Central memory CD8-positive, alpha-beta T cell (primary cell): ENCODE measurements at regions not wholly inside any gene's neighbourhood (a gene's known extent, or its start where the extent isn't known, plus 50 kb on each side); places are given as distances from the start of the nearest gene placed in this dataset.
"Not testable (repeated sequence)": the region's sequence is repeated elsewhere in the genome, so short reads cannot be mapped to it uniquely, and the experiment has no call there.

Experiments used
- ATAC-seq: fragments of 150-1000 bp; cut with Tn5 transposase; replicated peaks from 2 replicates; pipeline ENCODE4 v1.10.0; 2022; ENCODE audit warnings: mild to moderate bottlenecking, moderate FRiP score, moderate number of reproducible peaks; ENCODE audit not compliant: poor library complexity, severe bottlenecking; ENCODE audit errors: extremely low read depth
- DNase-seq, 2 donors: peaks; one replicate each; pipeline ENCODE4 v3.0.0; 2021; ENCODE audit warnings: low spot score in 2 of 2
- H3K27ac Mint-ChIP-seq: one replicate; pipeline ENCODE4 v1.8.0; 2022; ENCODE audit warnings: low read depth, mild to moderate bottlenecking, moderate library complexity, mixed read lengths
- H3K27me3 Mint-ChIP-seq: one replicate; pipeline ENCODE4 v1.8.0; 2022; ENCODE audit warnings: mixed read lengths
- H3K36me3 Mint-ChIP-seq: one replicate; pipeline ENCODE4 v1.8.0; 2022; ENCODE audit warnings: mild to moderate bottlenecking, moderate library complexity, mixed read lengths; ENCODE audit not compliant: insufficient read depth
- H3K4me1 Mint-ChIP-seq: one replicate; pipeline ENCODE4 v1.8.0; 2022; ENCODE audit warnings: mixed read lengths
- H3K4me3 Mint-ChIP-seq: one replicate; pipeline ENCODE4 v1.8.0; 2022; ENCODE audit warnings: mild to moderate bottlenecking, moderate library complexity, mixed read lengths
- H3K9me3 Mint-ChIP-seq: one replicate; pipeline ENCODE4 v1.8.0; 2022; ENCODE audit warnings: mixed read lengths

DNA sequence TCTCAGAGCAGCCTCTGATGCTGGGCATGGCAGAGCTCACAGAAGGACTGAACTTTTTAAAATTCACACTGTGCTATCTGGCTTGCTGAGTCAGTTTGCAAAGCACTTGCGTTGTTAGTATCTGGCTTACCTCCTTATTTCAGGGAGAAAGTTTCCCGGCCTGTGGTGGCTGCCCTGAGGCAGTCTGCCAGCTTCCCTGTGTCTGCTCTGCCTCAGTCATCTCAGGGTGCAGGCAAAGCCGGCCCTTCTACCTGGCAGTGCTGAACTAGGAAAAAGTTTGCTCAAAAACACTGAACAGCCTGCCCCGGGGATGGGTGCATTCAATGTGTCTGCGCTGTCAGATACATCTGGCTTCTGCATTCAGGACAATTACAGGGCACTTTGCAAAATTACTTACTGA, 90.2 kb upstream of the UXS1 start:
- DNase-seq = no peak
- Mint-ChIP-seq H3K27ac (no peak overlapping the region), H3K4me1 (no peaks in the 10 kb centered on the region), H3K36me3 (peaks cover 2% of the 10 kb centered on the region), H3K4me3 (no peak overlapping the region), H3K9me3 (no peaks in the 10 kb centered on the region), H3K27me3 (peaks cover 46% of the 10 kb centered on the region)
- no peak for ATAC-seq

GRCh38 chr2:106283228-106284152, 89.4 kb upstream of the UXS1 start:
- H3K9me3 Mint-ChIP-seq, H3K4me1 Mint-ChIP-seq, DNase-seq, H3K4me3 Mint-ChIP-seq, H3K27ac Mint-ChIP-seq, ATAC-seq, H3K36me3 Mint-ChIP-seq: not testable (repeated sequence)
- peaks cover 53% of the 10 kb centered on the region for H3K27me3 Mint-ChIP-seq

DNA sequence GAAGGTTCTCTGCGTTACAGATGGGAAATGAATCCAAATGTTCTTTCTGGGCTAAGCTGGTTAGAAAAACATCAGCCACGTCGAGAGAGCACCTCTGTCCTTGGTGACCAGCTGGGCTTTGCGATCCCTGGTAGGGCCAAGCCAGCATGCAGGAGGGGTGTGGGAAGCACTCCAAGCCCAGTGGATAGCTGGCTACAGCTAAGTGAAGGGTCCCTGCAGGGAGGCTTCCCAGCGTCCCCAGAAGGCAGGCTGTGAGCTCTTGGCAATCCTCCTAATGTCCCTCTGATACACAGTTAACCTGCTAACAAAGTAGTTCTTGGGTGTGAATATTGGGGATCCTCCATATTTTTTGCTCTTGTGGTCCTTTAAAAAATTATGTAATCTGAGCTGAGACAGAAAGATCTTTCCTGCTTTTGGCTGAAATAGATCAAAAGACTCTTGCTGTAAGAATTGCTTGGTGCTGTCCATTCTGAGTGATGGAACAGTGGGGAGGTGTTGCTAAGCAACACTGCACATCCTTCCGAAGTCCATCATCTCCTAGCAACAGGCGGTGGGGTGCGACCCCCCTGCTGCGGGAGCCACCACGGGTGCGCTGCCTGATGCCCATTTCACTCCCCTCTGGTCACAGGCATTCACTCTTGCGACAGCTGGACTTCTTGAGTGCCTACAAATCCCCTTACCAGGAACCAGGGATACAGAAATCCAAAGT, 88.5 kb upstream of the UXS1 start:
- Mint-ChIP-seq H3K4me3 (no peak overlapping the region), H3K9me3 (no peaks in the 10 kb centered on the region), H3K4me1 (no peaks in the 10 kb centered on the region), H3K27ac (no peak overlapping the region), H3K27me3 (peaks cover 53% of the 10 kb centered on the region), H3K36me3 (peaks cover 2% of the 10 kb centered on the region)
- ATAC-seq (no peak), DNase-seq (no peak)

- H3K4me1 Mint-ChIP-seq, H3K27ac Mint-ChIP-seq, H3K4me3 Mint-ChIP-seq, H3K9me3 Mint-ChIP-seq, ATAC-seq, DNase-seq, H3K36me3 Mint-ChIP-seq: not testable (repeated sequence)
- peaks cover 53% of the 10 kb centered on the region for H3K27me3 Mint-ChIP-seq
These were observed 87.9 kb upstream of the UXS1 start for GRCh38 chr2:106281907-106282430.

- DNase-seq (no peak), ATAC-seq (no peak)
- Mint-ChIP-seq H3K27ac (no peak overlapping the region), H3K9me3 (no peaks in the 10 kb centered on the region), H3K27me3 (peaks cover 53% of the 10 kb centered on the region), H3K4me1 (no peaks in the 10 kb centered on the region), H3K4me3 (no peak overlapping the region), H3K36me3 (peaks cover 2% of the 10 kb centered on the region)
These were observed 86.8 kb upstream of the UXS1 start for GRCh38 chr2:106280722-106281446.

DNA sequence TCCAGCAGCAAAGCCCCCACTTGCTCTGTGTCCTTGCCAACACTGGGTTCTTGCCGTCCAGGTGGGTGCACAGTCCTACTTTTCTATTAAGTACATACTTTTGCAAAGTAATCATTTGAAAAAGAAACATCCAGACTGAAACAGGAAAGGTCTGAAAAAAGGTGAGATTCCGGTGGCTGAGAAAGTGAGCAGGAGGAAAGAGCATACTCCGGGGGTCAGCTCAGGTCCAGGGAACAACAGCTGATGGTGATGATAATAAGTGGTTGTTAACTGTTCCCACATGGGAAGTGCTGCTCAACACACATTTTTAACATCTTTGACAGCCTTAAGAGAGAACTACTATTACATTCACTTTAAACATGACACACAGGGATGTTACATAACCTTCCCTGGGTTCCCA, 86.1 kb upstream of the UXS1 start:
- Mint-ChIP-seq H3K27me3 (peaks cover 53% of the 10 kb centered on the region), H3K4me3 (no peak overlapping the region), H3K36me3 (peaks cover 2% of the 10 kb centered on the region), H3K4me1 (no peaks in the 10 kb centered on the region), H3K27ac (no peak overlapping the region), H3K9me3 (no peaks in the 10 kb centered on the region)
- ATAC-seq (no peak), DNase-seq (no peak)

GRCh38 chr2:106278112-106278876, 84.2 kb upstream of the UXS1 start:
- no peak for DNase-seq
- peaks cover 49% of the 10 kb centered on the region for H3K27me3 Mint-ChIP-seq
- H3K4me3 Mint-ChIP-seq = no peak overlapping the region
- H3K4me1 Mint-ChIP-seq = no peaks in the 10 kb centered on the region
- no peak overlapping the region for H3K27ac Mint-ChIP-seq
- H3K36me3 Mint-ChIP-seq = peaks cover 2% of the 10 kb centered on the region
- ATAC-seq = no peak
- no peaks in the 10 kb centered on the region for H3K9me3 Mint-ChIP-seq

DNA sequence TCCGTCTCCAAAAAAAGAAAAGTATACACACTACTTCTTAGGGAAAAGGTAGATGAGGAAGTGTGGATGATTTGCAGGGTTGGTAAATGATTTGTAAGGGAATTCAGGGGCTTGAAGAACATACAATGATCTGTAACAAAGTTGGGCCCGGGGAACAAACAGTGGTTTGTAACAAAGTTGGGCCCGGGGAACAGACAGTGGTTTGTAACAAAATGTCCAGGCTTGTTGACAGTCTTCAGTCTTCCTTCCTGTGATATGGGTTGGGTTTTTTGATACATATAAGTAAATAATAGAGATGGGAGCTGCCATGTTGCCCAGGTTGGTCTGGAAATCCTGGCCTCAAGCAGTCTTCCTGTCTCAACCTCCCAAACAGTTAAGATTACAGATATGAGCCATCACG, 83.3 kb upstream of the UXS1 start:
- ATAC-seq (no peak), DNase-seq (no peak)
- Mint-ChIP-seq H3K4me1 (no peaks in the 10 kb centered on the region), H3K9me3 (no peaks in the 10 kb centered on the region), H3K27me3 (peaks cover 49% of the 10 kb centered on the region), H3K4me3 (no peak overlapping the region), H3K36me3 (no peaks in the 10 kb centered on the region), H3K27ac (no peak overlapping the region)

DNA sequence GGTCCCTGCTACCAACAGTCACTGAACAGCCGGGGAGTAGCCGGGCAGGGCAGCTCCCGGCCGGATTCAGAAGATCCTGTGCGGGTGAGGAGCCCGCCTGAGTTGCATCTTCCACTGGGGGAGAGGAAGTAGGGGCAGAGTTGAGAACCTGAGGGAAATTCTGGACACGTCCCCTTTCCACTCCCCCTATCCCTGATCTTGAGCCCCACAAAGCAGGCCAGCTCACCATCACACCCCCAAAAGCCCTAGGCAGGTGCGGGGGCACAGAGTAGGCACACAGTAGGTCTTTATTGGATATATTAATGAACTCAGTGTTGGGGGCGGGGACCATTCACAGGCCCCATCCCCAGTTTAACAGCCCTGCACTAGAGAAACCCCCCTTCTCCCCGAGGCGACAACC, 81.9 kb upstream of the UXS1 start:
- H3K27ac Mint-ChIP-seq = no peak overlapping the region
- peaks cover 46% of the 10 kb centered on the region for H3K27me3 Mint-ChIP-seq
- H3K4me3 Mint-ChIP-seq = no peak overlapping the region
- no peak for DNase-seq
- no peaks in the 10 kb centered on the region for H3K4me1 Mint-ChIP-seq
- H3K36me3 Mint-ChIP-seq = no peaks in the 10 kb centered on the region
- no peak for ATAC-seq
- no peaks in the 10 kb centered on the region for H3K9me3 Mint-ChIP-seq

- no peak for ATAC-seq
- H3K36me3 Mint-ChIP-seq = no peaks in the 10 kb centered on the region
- peaks cover 8% of the 10 kb centered on the region for H3K4me1 Mint-ChIP-seq
- no peak overlapping the region for H3K27ac Mint-ChIP-seq
- no peak for DNase-seq
- no peaks in the 10 kb centered on the region for H3K9me3 Mint-ChIP-seq
- H3K27me3 Mint-ChIP-seq = peaks cover 46% of the 10 kb centered on the region
- H3K4me3 Mint-ChIP-seq = no peak overlapping the region
These were observed 80.6 kb upstream of the UXS1 start for GRCh38 chr2:106274668-106275067.

DNA sequence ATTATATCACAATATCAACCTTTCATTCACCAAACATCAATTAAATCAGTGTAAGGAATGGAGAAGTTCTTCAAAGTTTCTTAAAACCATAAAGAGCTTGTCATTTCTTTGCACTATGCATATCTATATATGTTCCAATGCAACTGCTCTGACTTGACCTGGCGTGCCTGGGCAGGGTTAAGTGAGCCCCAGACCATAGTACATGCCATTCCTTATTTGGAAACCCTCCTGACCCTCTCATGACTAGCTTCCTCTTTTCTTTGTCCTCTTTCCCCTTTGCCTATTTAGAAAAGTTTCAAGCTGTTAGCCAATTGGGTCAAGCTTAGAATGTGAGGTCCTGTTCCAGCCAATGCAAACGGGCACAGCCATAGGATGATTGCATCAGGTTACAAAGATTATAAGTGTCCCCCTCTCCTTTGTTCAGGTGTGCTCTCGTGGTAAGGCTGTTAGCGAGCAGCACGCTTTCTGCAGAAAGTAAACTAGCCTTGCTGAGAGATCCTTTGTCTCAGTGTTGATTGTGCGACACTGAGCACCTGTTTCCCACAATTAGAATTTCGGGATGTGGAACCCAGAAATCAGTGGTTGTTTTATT, 78.2 kb upstream of the UXS1 start:
- DNase-seq = no peak
- peaks cover 2% of the 10 kb centered on the region for H3K36me3 Mint-ChIP-seq
- H3K9me3 Mint-ChIP-seq = no peaks in the 10 kb centered on the region
- H3K27ac Mint-ChIP-seq = no peak overlapping the region
- peaks cover 42% of the 10 kb centered on the region for H3K27me3 Mint-ChIP-seq
- no peak for ATAC-seq
- no peak overlapping the region for H3K4me3 Mint-ChIP-seq
- peaks cover 29% of the 10 kb centered on the region for H3K4me1 Mint-ChIP-seq
